ENCODE measurements at regions not wholly inside any gene's neighbourhood (a gene's known extent, or its start where the extent isn't known, plus 50 kb on each side); places are given as distances from the start of the nearest gene placed in this dataset.

- H3K27ac Mint-ChIP-seq: no peak overlapping the region
- Histone ChIP-seq H3K9ac (ENCODE audit: extremely low read depth, insufficient read length, low read length) (no peak overlapping the region), H3K56ac (ENCODE audit: insufficient read length, low read depth, low read length) (no peak overlapping the region), H4K5ac (ENCODE audit: insufficient read length, low read depth, low read length) (no peak overlapping the region), H2BK12ac (ENCODE audit: insufficient read length, low read depth, low read length) (no peak overlapping the region), H3K4me1 (ENCODE audit: insufficient read depth, low read length) (no peaks in the 10 kb centered on the region), H2BK15ac (ENCODE audit: low read depth, low read length) (no peak overlapping the region), H3K9me3 (ENCODE audit: control insufficient read depth, low read depth, low read length) (no peaks in the 10 kb centered on the region), H3T11ph (ENCODE audit: low read length) (no peak overlapping the region), H3K27ac (ENCODE audit: insufficient read length, low read depth, low read length) (no peak overlapping the region), H4K91ac (ENCODE audit: insufficient read length, low read depth, low read length) (no peak overlapping the region), H3K14ac (ENCODE audit: insufficient read depth, low read length) (no peak overlapping the region), H2AFZ (ENCODE audit: low read length) (no peak overlapping the region), H4K8ac (replicated peaks; ENCODE audit: insufficient read length, low read depth, low read length) (no peak overlapping the region), H3K79me2 (ENCODE audit: insufficient read depth, low read length) (no peaks in the 10 kb centered on the region), H3K4me2 (ENCODE audit: insufficient read depth, insufficient read length, low read length) (no peak overlapping the region), H3K79me1 (ENCODE audit: insufficient read depth, low read depth, low read length, poor library complexity, severe bottlenecking) (no peaks in the 10 kb centered on the region), H3K23me2 (ENCODE audit: insufficient read length, low read depth, low read length, poor library complexity, severe bottlenecking) (no peaks in the 10 kb centered on the region), H3K23ac (ENCODE audit: insufficient read length, low read depth, low read length) (no peak overlapping the region), H2BK5ac (ENCODE audit: insufficient read length, low read length) (no peak overlapping the region), H3K18ac (ENCODE audit: insufficient read length, low read depth, low read length) (no peak overlapping the region), H2BK20ac (ENCODE audit: low read depth, low read length, poor library complexity, severe bottlenecking) (no peak overlapping the region), H2BK120ac (ENCODE audit: low read depth, low read length, poor library complexity, severe bottlenecking) (no peak overlapping the region), H3K4ac (ENCODE audit: low read depth, low read length) (no peak overlapping the region), H2AK5ac (ENCODE audit: insufficient read length, low read length) (no peak overlapping the region), H4K20me1 (ENCODE audit: control insufficient read depth, insufficient read depth, insufficient read length) (no peaks in the 10 kb centered on the region), H3K27me3 (ENCODE audit: insufficient read depth, low read length) (no peaks in the 10 kb centered on the region)
- H3K9me3 Mint-ChIP-seq: peaks cover 8 to 11% of the 10 kb centered on the region in 2 experiments; a peak in 4 of 5 replicates
- no peaks in the 10 kb centered on the region for H3K4me1 Mint-ChIP-seq
- H3K36me3 Mint-ChIP-seq (ENCODE audit: insufficient read depth in 1 of 3, low read depth in 3 of 3): peaks cover 0 to 11% (median 2%) of the 10 kb centered on the region in 3 experiments; a peak in 2 of 7 replicates
- no peak for DNase-seq
- no peaks in the 10 kb centered on the region for H3K27me3 Mint-ChIP-seq (ENCODE audit: low read depth)
- no peak overlapping the region for H3K4me3 Mint-ChIP-seq
- TF ChIP-seq CTCF (conservative IDR thresholded peaks at IDR 0.05): no peak
Observed at GRCh38 chr13:34030782-34031181, 212.8 kb downstream of the RFC3 start.

Data from H9 (cell line).